ENCODE measurements at regions not wholly inside any gene's neighbourhood (a gene's known extent, or its start where the extent isn't known, plus 50 kb on each side); places are given as distances from the start of the nearest gene placed in this dataset.
"Not testable (repeated sequence)": the region's sequence is repeated elsewhere in the genome, so short reads cannot be mapped to it uniquely, and the experiment has no call there.

DNA sequence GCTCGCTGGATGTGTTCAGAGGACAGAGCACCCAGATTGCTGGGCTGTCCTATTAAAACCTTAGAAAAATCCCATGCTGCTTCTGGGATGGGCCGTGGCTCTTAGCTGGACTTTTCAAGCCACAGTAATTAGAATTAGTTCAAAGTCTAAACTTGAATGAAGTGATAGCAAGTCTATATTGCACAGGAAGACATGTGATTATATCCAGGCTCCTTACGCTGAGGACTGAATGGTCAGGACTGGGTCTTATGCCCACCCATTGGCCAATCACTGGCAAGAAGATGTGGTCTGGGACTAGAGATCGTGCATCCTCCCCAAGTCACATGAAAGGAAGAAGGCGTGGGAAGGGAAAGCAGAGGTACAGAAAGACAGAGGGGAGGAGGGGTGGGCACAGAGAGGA, 227.6 kb downstream of the FAM43A start:
- Histone ChIP-seq H3K9ac (ENCODE audit: extremely low read depth, insufficient read length, low read length) (no peak overlapping the region), H2BK120ac (ENCODE audit: low read depth, low read length, poor library complexity, severe bottlenecking) (no peak overlapping the region), H2BK15ac (ENCODE audit: low read depth, low read length) (no peak overlapping the region), H2BK20ac (ENCODE audit: low read depth, low read length, poor library complexity, severe bottlenecking) (no peak overlapping the region), H3K79me2 (ENCODE audit: insufficient read depth, low read length) (no peaks in the 10 kb centered on the region), H3K4ac (ENCODE audit: low read depth, low read length) (no peak overlapping the region), H4K8ac (replicated peaks; ENCODE audit: insufficient read length, low read depth, low read length) (no peak overlapping the region), H3K56ac (ENCODE audit: insufficient read length, low read depth, low read length) (no peak overlapping the region), H3K18ac (ENCODE audit: insufficient read length, low read depth, low read length) (no peak overlapping the region), H3K27ac (ENCODE audit: insufficient read length, low read depth, low read length) (no peak overlapping the region), H2BK12ac (ENCODE audit: insufficient read length, low read depth, low read length) (no peak overlapping the region), H2AFZ (ENCODE audit: low read length) (no peak overlapping the region), H3K23ac (ENCODE audit: insufficient read length, low read depth, low read length) (no peak overlapping the region), H3T11ph (ENCODE audit: low read length) (no peak overlapping the region), H4K5ac (ENCODE audit: insufficient read length, low read depth, low read length) (no peak overlapping the region), H3K9me3 (ENCODE audit: control insufficient read depth, low read depth, low read length) (no peaks in the 10 kb centered on the region), H3K23me2 (ENCODE audit: insufficient read length, low read depth, low read length, poor library complexity, severe bottlenecking) (no peaks in the 10 kb centered on the region), H2BK5ac (ENCODE audit: insufficient read length, low read length) (no peak overlapping the region), H3K4me2 (ENCODE audit: insufficient read depth, insufficient read length, low read length) (no peak overlapping the region), H2AK5ac (ENCODE audit: insufficient read length, low read length) (no peak overlapping the region), H3K14ac (ENCODE audit: insufficient read depth, low read length) (no peak overlapping the region), H3K4me1 (ENCODE audit: insufficient read depth, low read length) (no peaks in the 10 kb centered on the region), H3K79me1 (ENCODE audit: insufficient read depth, low read depth, low read length, poor library complexity, severe bottlenecking) (no peaks in the 10 kb centered on the region), H3K27me3 (ENCODE audit: insufficient read depth, low read length) (no peaks in the 10 kb centered on the region), H4K20me1 (ENCODE audit: control insufficient read depth, insufficient read depth, insufficient read length) (no peaks in the 10 kb centered on the region), H4K91ac (ENCODE audit: insufficient read length, low read depth, low read length) (no peak overlapping the region)
- no peaks in the 10 kb centered on the region for H3K36me3 Mint-ChIP-seq (ENCODE audit: insufficient read depth in 1 of 3, low read depth in 3 of 3)
- no peak overlapping the region for H3K27ac Mint-ChIP-seq
- no CpG with 5 or more reads among the region's 5 CpGs for WGBS (ENCODE audit: extremely low coverage, insufficient read length, low lambda C conversion rate)
- H3K27me3 Mint-ChIP-seq (ENCODE audit: low read depth) = peaks cover 13% of the 10 kb centered on the region; the same call in 1 of the 2 replicates
- no peaks in the 10 kb centered on the region for H3K9me3 Mint-ChIP-seq
- DNase-seq = no peak
- H3K4me3 Mint-ChIP-seq = no peak overlapping the region
- no peaks in the 10 kb centered on the region for H3K4me1 Mint-ChIP-seq
- TF ChIP-seq, protein P1, sequence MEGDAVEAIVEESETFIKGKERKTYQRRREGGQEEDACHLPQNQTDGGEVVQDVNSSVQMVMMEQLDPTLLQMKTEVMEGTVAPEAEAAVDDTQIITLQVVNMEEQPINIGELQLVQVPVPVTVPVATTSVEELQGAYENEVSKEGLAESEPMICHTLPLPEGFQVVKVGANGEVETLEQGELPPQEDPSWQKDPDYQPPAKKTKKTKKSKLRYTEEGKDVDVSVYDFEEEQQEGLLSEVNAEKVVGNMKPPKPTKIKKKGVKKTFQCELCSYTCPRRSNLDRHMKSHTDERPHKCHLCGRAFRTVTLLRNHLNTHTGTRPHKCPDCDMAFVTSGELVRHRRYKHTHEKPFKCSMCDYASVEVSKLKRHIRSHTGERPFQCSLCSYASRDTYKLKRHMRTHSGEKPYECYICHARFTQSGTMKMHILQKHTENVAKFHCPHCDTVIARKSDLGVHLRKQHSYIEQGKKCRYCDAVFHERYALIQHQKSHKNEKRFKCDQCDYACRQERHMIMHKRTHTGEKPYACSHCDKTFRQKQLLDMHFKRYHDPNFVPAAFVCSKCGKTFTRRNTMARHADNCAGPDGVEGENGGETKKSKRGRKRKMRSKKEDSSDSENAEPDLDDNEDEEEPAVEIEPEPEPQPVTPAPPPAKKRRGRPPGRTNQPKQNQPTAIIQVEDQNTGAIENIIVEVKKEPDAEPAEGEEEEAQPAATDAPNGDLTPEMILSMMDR (conservative IDR thresholded peaks at IDR 0.05) = no peak

DNA sequence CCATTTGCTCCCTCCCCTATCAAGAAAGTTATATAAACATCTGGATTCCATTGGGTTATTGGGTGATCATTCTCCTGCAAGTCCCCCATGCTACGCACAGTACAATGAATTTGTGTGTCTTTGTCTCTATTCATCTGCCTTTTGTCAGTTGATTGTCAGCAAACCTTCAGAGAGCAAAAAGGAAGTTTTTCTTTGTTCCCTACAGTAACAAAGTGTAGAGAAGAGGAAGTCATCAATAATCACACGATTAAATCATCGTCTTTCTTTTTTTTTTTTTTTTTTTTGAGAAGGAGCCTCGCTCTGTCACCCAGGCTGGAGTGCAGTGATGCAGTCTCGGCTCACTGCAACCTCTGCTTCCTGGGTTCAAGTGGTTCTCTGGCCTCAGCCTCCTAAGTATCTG, 239.2 kb downstream of the FAM43A start:
- H2AK5ac ChIP-seq (ENCODE audit: insufficient read length, low read length); H3K27me3 Mint-ChIP-seq (ENCODE audit: low read depth); H4K20me1 ChIP-seq (ENCODE audit: control insufficient read depth, insufficient read depth, insufficient read length); H3K9me3 ChIP-seq (ENCODE audit: control insufficient read depth, low read depth, low read length); H3K4me1 ChIP-seq (ENCODE audit: insufficient read depth, low read length); H2BK15ac ChIP-seq (ENCODE audit: low read depth, low read length); H3K23me2 ChIP-seq (ENCODE audit: insufficient read length, low read depth, low read length, poor library complexity, severe bottlenecking); H4K5ac ChIP-seq (ENCODE audit: insufficient read length, low read depth, low read length); H3K79me2 ChIP-seq (ENCODE audit: insufficient read depth, low read length); H3K27me3 ChIP-seq (ENCODE audit: insufficient read depth, low read length); H3K4me2 ChIP-seq (ENCODE audit: insufficient read depth, insufficient read length, low read length); H3K79me1 ChIP-seq (ENCODE audit: insufficient read depth, low read depth, low read length, poor library complexity, severe bottlenecking); H2AFZ ChIP-seq (ENCODE audit: low read length); H3K4ac ChIP-seq (ENCODE audit: low read depth, low read length); H4K91ac ChIP-seq (ENCODE audit: insufficient read length, low read depth, low read length); H2BK12ac ChIP-seq (ENCODE audit: insufficient read length, low read depth, low read length); H3K23ac ChIP-seq (ENCODE audit: insufficient read length, low read depth, low read length); H3K4me3 Mint-ChIP-seq; H3K27ac Mint-ChIP-seq; H2BK20ac ChIP-seq (ENCODE audit: low read depth, low read length, poor library complexity, severe bottlenecking); H3K9ac ChIP-seq (ENCODE audit: extremely low read depth, insufficient read length, low read length); H3K14ac ChIP-seq (ENCODE audit: insufficient read depth, low read length); H3T11ph ChIP-seq (ENCODE audit: low read length); H3K56ac ChIP-seq (ENCODE audit: insufficient read length, low read depth, low read length); H4K8ac ChIP-seq (replicated peaks; ENCODE audit: insufficient read length, low read depth, low read length); H2BK5ac ChIP-seq (ENCODE audit: insufficient read length, low read length); H2BK120ac ChIP-seq (ENCODE audit: low read depth, low read length, poor library complexity, severe bottlenecking); DNase-seq; H3K18ac ChIP-seq (ENCODE audit: insufficient read length, low read depth, low read length); H3K27ac ChIP-seq (ENCODE audit: insufficient read length, low read depth, low read length): not testable (repeated sequence)
- no CpG with 5 or more reads among the region's 5 CpGs for WGBS (ENCODE audit: extremely low coverage, insufficient read length, low lambda C conversion rate)
- peaks cover 9 to 11% of the 10 kb centered on the region in 2 experiments; a peak in 4 of 5 replicates for H3K9me3 Mint-ChIP-seq
- peaks cover 17 to 18% of the 10 kb centered on the region in 2 experiments for H3K4me1 Mint-ChIP-seq
- peaks cover 0 to 12% (median 3%) of the 10 kb centered on the region in 3 experiments; a peak in 4 of 7 replicates for H3K36me3 Mint-ChIP-seq (ENCODE audit: insufficient read depth in 1 of 3, low read depth in 3 of 3)
